ENCODE measurements at regions not wholly inside any gene's neighbourhood (a gene's known extent, or its start where the extent isn't known, plus 50 kb on each side); places are given as distances from the start of the nearest gene placed in this dataset.

DNA sequence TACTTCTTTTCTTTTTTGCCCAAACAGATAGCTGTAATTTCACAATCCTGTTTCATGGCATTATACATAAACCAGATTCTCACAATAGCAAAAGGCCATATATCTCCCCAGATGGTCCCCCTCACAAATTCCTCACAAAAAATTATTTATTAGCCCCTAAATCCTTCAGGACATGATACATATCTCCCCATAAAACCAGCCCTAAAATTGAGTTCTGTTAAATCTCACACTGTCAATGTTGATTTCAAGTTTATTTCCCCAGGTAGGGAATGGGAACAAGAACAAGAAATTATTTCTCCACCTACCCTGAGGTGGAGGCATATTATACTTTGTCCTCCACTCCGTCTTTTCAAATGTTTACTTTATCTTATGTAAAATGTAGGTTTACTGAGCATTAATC is 163.4 kb upstream of the CHRM3 start:
- Histone ChIP-seq H3K4me3 (no peak overlapping the region), H3K27ac (no peak overlapping the region)

DNA sequence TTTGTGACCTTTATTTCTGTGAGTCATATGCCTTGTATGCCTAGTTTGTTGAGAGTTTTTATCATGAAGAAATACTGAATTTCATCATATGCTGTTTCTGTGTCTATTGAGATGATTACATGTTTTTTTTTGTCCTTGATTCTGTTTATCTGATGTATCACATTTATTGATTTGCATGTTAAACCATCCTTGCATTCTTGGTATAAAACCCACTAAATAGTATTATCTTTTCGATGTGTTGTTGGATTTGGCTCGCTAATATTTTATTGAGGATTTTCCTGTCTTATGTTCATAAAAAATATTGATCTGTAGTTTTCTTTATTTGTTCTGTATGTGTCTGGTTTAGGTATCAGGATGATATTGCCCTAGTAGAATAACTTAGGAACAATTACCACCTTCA is 164.7 kb upstream of the CHRM3 start:
- H3K4me3 ChIP-seq = no peak overlapping the region
- no peak overlapping the region for H3K27ac ChIP-seq

- H3K4me3 ChIP-seq = no peak overlapping the region
- H3K27ac ChIP-seq = no peak overlapping the region
These were observed 166.7 kb upstream of the CHRM3 start for GRCh38 chr1:239219679-239220078.

DNA sequence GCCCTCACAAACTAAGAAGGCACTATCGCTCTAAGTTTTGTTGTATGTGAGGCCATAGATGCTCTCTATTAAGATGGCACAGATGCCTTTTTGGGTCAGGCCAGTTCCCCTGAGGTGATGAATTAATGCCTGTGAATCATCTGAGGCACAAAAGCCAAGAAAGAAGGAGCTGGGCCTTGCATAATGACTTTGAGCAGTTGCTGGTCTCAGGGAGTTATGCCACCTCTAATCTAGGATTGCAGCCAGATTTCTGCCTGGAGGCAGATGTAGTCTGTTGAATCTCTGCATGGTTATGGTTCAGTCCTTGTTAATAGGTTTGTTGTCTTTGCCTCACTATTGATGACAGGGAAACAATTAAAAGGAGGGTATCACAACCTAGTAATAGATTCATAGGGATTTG is 168.1 kb upstream of the CHRM3 start:
- no peak overlapping the region for H3K4me3 ChIP-seq
- H3K27ac ChIP-seq = no peak overlapping the region

DNA sequence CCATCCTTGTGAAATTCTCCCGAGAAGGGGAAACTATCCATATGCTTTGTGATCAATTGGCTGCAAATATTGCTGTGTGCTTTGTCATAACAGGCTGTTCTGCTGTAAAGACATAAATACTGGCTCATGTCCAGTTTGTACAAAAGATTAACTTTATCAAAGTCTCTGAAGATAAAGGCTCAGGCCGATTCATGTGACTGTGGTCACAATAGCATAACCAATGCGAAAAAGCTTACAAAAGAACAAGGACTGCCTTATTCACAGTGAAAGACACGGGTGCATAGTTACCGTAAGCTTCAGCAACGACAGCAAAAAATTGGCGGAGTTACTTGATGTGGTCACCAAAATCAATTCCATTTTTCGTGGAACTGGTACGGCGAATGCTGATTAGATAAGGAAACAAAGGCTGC is 173.6 kb upstream of the CHRM3 start:
- Histone ChIP-seq H3K4me3 (no peak overlapping the region), H3K27ac (no peak overlapping the region)

- no peak overlapping the region for H3K4me3 ChIP-seq
- H3K27ac ChIP-seq = no peak overlapping the region
These were observed 176.8 kb upstream of the CHRM3 start for GRCh38 chr1:239209591-239209990.

GRCh38 chr1:239204401-239204800 is 182.0 kb upstream of the CHRM3 start:
- Histone ChIP-seq H3K4me3 (no peak overlapping the region), H3K27ac (no peak overlapping the region)

DNA sequence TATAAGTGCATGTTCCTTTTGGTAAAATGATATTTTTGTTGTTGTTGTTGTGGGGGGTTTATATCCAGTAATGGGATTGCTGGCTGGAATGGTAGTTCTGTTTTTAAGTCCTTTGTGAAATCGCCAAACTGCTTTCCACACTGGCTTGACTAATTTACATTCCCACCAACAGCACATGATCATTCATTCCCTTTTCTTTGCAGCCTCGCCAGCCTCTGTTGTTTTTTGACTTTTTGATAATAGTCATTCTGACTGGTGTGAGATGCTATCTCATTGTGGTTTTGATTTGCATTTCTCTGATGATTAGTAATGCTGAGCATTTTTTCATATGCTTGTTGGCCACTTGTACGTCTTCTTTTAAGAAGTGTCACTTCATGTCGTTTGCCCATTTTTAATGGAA is 188.5 kb upstream of the CHRM3 start:
- Histone ChIP-seq H3K4me3 (no peak overlapping the region), H3K27ac (no peak overlapping the region)

DNA sequence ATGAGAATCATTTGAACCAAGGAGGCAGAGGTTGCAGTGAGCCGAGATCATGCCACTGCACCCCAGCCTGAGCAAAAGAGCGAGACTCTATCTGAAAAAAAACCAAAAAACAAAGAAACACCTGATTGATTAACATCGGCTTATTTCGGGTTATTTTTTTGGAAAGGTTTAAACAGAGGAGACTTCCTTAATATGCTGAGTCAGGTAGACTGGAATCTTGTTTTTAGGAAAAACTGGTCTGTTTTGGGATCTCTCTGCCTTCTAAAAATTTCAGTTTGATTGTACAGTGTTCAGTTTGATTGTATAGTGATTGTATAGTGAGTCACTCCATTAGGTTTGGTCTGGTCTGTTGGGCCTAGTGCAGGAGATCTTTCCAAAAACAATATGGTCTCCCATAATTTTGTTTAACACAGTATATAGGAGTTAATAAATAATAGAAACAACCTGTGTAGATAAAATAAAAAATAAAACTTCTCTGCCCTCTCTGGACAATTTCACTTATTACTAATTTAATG is 196.3 kb upstream of the CHRM3 start:
- Histone ChIP-seq H3K4me3 (no peak overlapping the region), H3K27ac (no peak overlapping the region)

DNA sequence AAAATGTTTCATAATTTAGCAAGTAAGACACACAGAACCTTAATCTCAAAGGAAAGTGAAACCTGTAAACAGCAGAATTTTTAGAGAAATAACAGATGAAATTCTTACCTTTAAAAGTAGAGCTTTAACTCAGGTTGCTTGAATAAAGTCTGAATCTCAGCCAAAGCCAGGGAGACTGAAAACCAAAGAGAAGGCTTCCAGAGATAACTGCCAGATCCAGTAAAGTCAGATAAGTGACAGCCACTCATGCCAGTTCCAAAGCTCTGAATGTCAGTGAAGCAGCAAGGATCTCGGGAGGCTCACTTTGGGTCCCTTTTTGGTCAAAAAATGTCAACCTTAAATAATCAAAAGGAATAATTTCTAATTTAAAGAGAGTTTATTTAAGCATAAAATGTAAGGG is 199.9 kb upstream of the CHRM3 start:
- no peak overlapping the region for H3K27ac ChIP-seq
- H3K4me3 ChIP-seq = no peak overlapping the region

GRCh38 chr1:239185245-239185619 is 201.1 kb upstream of the CHRM3 start:
- Histone ChIP-seq H3K27ac (no peak overlapping the region), H3K4me3 (no peak overlapping the region)

- Histone ChIP-seq H3K27ac (no peak overlapping the region), H3K4me3 (no peak overlapping the region)
These were observed 201.7 kb upstream of the CHRM3 start for GRCh38 chr1:239184561-239185244.

- Histone ChIP-seq H3K4me3 (no peak overlapping the region), H3K27ac (no peak overlapping the region)
These were observed 207.4 kb upstream of the CHRM3 start for GRCh38 chr1:239178961-239179360.

- Histone ChIP-seq H3K4me3 (no peak overlapping the region), H3K27ac (no peak overlapping the region)
These were observed 211.5 kb upstream of the CHRM3 start for GRCh38 chr1:239174880-239175279.

DNA sequence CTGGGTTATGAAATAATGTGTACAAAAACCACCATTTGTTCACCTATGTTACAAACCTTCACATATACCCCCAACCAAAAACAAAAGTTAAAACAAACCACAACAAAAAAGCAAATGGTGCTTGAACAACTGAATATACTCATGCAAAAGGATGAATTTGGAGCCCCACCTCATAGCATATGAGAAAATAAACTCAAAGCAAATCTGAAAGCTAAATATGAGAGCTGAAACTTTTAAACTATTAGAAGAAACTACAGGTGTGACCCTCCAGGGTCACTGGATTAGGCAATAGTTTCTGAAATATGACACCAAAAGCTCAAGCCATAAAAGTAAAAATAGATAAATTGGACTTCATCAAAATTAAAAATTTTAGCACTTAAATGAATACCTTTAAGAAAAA is 215.5 kb upstream of the CHRM3 start:
- H3K27ac ChIP-seq = no peak overlapping the region
- H3K4me3 ChIP-seq = no peak overlapping the region

GRCh38 chr1:239169276-239169675 is 217.1 kb upstream of the CHRM3 start:
- H3K4me3 ChIP-seq = no peak overlapping the region
- no peak overlapping the region for H3K27ac ChIP-seq

DNA sequence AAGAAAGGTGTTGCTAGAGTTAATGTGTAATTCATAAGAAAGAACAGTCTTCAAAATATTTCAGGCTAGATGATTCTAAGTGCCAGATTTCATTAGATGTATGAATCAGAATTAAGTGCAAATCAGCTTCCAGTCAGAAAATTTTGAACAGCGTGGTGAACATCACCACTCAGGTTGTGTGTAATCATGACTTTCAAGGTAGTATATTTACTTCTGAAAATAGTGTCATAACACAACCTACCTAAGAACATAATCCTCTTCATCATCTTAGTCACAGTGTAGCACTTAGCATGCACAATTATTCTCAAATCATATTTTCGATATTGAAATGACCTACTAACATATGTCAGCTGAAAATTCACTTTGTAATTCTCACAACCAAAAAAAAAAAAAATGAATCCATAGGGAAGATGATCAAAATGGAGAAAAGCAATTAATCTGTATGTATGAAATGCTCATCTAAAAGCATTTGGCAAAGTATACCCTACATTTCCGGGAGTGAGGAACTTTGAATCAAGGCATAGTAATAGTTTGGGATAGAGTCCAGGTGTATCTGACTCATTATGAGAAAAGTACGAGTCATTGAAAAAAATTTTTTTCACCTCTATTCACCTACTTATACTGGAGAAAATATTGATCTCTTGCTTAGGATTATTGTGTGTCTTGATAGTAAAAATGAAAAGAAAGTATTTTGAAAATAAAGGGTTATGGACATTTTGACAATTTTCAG is 221.8 kb upstream of the CHRM3 start:
- Histone ChIP-seq H3K27ac (no peak overlapping the region), H3K4me3 (no peak overlapping the region)

- Histone ChIP-seq H3K4me3 (no peak overlapping the region), H3K27ac (no peak overlapping the region)
These were observed 230.8 kb upstream of the CHRM3 start for GRCh38 chr1:239155466-239156091.

- no peak overlapping the region for H3K27ac ChIP-seq
- no peak overlapping the region for H3K4me3 ChIP-seq
These were observed 234.4 kb upstream of the CHRM3 start for GRCh38 chr1:239151937-239152336.

GRCh38 chr1:239140968-239141367 is 245.4 kb upstream of the CHRM3 start:
- Histone ChIP-seq H3K4me3 (no peak overlapping the region), H3K27ac (no peak overlapping the region)

- no peak overlapping the region for H3K4me3 ChIP-seq
These were observed 246.6 kb upstream of the CHRM3 start for GRCh38 chr1:239139801-239140200.

More at GRCh38 chr1:239139801-239140200, 246.6 kb upstream of the CHRM3 start:
- H3K27ac ChIP-seq = no peak overlapping the region

All from skin epidermis (tissue), 12 donors.